EL (cell line): ENCODE measurements at regions not wholly inside any gene's neighbourhood (a gene's known extent, or its start where the extent isn't known, plus 50 kb on each side); places are given as distances from the start of the nearest gene placed in this dataset.
"Not testable (repeated sequence)": the region's sequence is repeated elsewhere in the genome, so short reads cannot be mapped to it uniquely, and the experiment has no call there.

Source experiments
- DNase-seq: peaks from one replicate; pipeline ENCODE4 v3.0.0-alpha.2; 2016

- DNase-seq: not testable (repeated sequence)
Observed at GRCh38 chr20:30671120-30671519, 586.3 kb upstream of the DEFB115 start.

GRCh38 chr20:30675988-30676564 lies 581.4 kb upstream of the DEFB115 start:
- DNase-seq: not testable (repeated sequence)

GRCh38 chr20:30682236-30682635 lies 575.2 kb upstream of the DEFB115 start:
- not testable (repeated sequence) for DNase-seq

- DNase-seq: not testable (repeated sequence)
Observed at GRCh38 chr20:30712861-30713260, 544.6 kb upstream of the DEFB115 start.

- DNase-seq: not testable (repeated sequence)
Observed at GRCh38 chr20:30719415-30720199, 537.9 kb upstream of the DEFB115 start.

- DNase-seq: not testable (repeated sequence)
Observed at GRCh38 chr20:30723511-30723910, 534.0 kb upstream of the DEFB115 start.

- not testable (repeated sequence) for DNase-seq
Observed at GRCh38 chr20:30723934-30724687, 533.4 kb upstream of the DEFB115 start.

- not testable (repeated sequence) for DNase-seq
Observed at GRCh38 chr20:30724688-30725074, 532.8 kb upstream of the DEFB115 start.

- not testable (repeated sequence) for DNase-seq
Observed at GRCh38 chr20:30725188-30725587, 532.3 kb upstream of the DEFB115 start.

- DNase-seq: not testable (repeated sequence)
Observed at GRCh38 chr20:30728271-30728885, 529.1 kb upstream of the DEFB115 start.
